Left lobe of liver (tissue), 2 donors: ENCODE measurements at regions not wholly inside any gene's neighbourhood (a gene's known extent, or its start where the extent isn't known, plus 50 kb on each side); places are given as distances from the start of the nearest gene placed in this dataset.
A peak's percentile ranks its signal among the peaks of the same experiment; 100 is the strongest.
"Not testable (repeated sequence)": the region's sequence is repeated elsewhere in the genome, so short reads cannot be mapped to it uniquely, and the experiment has no call there.

ENCODE experiments used
- ATAC-seq: fragments of 200-7000 bp; cut with Tn5 transposase; one replicate; pipeline ENCODE4 v1.9.1; 2020; ENCODE audit warnings: mild to moderate bottlenecking, moderate library complexity
- DNase-seq: peaks from one replicate; pipeline ENCODE4 v3.0.0-alpha.2; 2020; ENCODE audit warnings: low spot score
- donor health status: DM: no; HTN: no; CAD: no; lungs with moderate emphysema.
- donor health status: DM: no; HTN: yes; CAD: no.

GRCh38 chrX:68978255-68978654 is 149.4 kb downstream of the EFNB1 start:
- ATAC-seq (no peak), DNase-seq (no peak)

- ATAC-seq (no peak), DNase-seq (no peak)
These were observed 124.5 kb downstream of the EFNB1 start for GRCh38 chrX:68953331-68953730.

- not testable (repeated sequence) for ATAC-seq, DNase-seq
These were observed 123.3 kb downstream of the EFNB1 start for GRCh38 chrX:68951942-68952619.

GRCh38 chrX:68950937-68951336 is 122.1 kb downstream of the EFNB1 start:
- ATAC-seq (no peak), DNase-seq (no peak)

GRCh38 chrX:68947882-68948605 is 119.2 kb downstream of the EFNB1 start:
- no peak for ATAC-seq

GRCh38 chrX:68945603-68946228 is 116.9 kb downstream of the EFNB1 start:
- ATAC-seq: no peak
- no peak for DNase-seq

More at GRCh38 chrX:68947882-68948605, 119.2 kb downstream of the EFNB1 start:
- DNase-seq: no peak

- DNase-seq (no peak), ATAC-seq (no peak)
These were observed 116.3 kb downstream of the EFNB1 start for GRCh38 chrX:68945081-68945602.

GRCh38 chrX:68944211-68944610 is 115.4 kb downstream of the EFNB1 start:
- DNase-seq (no peak), ATAC-seq (no peak)

GRCh38 chrX:68942840-68943239 is 114.0 kb downstream of the EFNB1 start:
- ATAC-seq (no peak), DNase-seq (no peak)

- ATAC-seq: peak; percentile 46
These were observed 113.3 kb downstream of the EFNB1 start for GRCh38 chrX:68942104-68942503.

GRCh38 chrX:68941385-68941952 is 112.6 kb downstream of the EFNB1 start:
- DNase-seq (no peak), ATAC-seq (no peak)

More at GRCh38 chrX:68942104-68942503, 113.3 kb downstream of the EFNB1 start:
- DNase-seq: no peak

- ATAC-seq: no peak
These were observed 111.8 kb downstream of the EFNB1 start for GRCh38 chrX:68940601-68941000.

GRCh38 chrX:68939868-68940267 is 111.0 kb downstream of the EFNB1 start:
- ATAC-seq (no peak), DNase-seq (no peak)

More at GRCh38 chrX:68940601-68941000, 111.8 kb downstream of the EFNB1 start:
- no peak for DNase-seq

- DNase-seq (no peak), ATAC-seq (peak; percentile 38)
These were observed 109.6 kb downstream of the EFNB1 start for GRCh38 chrX:68938244-68939004.

- no peak for ATAC-seq
- no peak for DNase-seq
These were observed 108.8 kb downstream of the EFNB1 start for GRCh38 chrX:68937581-68937980.

- ATAC-seq (no peak), DNase-seq (no peak)
These were observed 107.8 kb downstream of the EFNB1 start for GRCh38 chrX:68936608-68937007.

- DNase-seq (no peak), ATAC-seq (no peak)
These were observed 107.3 kb downstream of the EFNB1 start for GRCh38 chrX:68936126-68936525.

GRCh38 chrX:68935362-68935761 is 106.5 kb downstream of the EFNB1 start:
- DNase-seq (no peak), ATAC-seq (no peak)

GRCh38 chrX:68934922-68935321 is 106.1 kb downstream of the EFNB1 start:
- DNase-seq (no peak), ATAC-seq (no peak)

GRCh38 chrX:68934421-68934820 is 105.6 kb downstream of the EFNB1 start:
- DNase-seq (no peak), ATAC-seq (no peak)

- ATAC-seq: peak; percentile 62
These were observed 103.8 kb downstream of the EFNB1 start for GRCh38 chrX:68932611-68933010.

More at GRCh38 chrX:68932611-68933010, 103.8 kb downstream of the EFNB1 start:
- no peak for DNase-seq
